GM18511 (cell line): ENCODE measurements at regions not wholly inside any gene's neighbourhood (a gene's known extent, or its start where the extent isn't known, plus 50 kb on each side); places are given as distances from the start of the nearest gene placed in this dataset.

Source experiments
- ATAC-seq: cut with Tn5 transposase; IDR thresholded peaks from one replicate; pipeline ENCODE4 v1.9.1; 2021; ENCODE audit warnings: mild to moderate bottlenecking, moderate library complexity; ENCODE audit not compliant: unreplicated experiment

GRCh38 chr13:108435393-108436149 lies 166.1 kb downstream of the TNFSF13B start:
- no peak for ATAC-seq

- no peak for ATAC-seq
These were observed 168.0 kb downstream of the TNFSF13B start for GRCh38 chr13:108437496-108437895.

GRCh38 chr13:108439556-108439955 lies 170.0 kb downstream of the TNFSF13B start:
- ATAC-seq, result no peak

- no peak for ATAC-seq
These were observed 174.9 kb downstream of the TNFSF13B start for GRCh38 chr13:108444448-108444847.

- no peak for ATAC-seq
These were observed 179.4 kb downstream of the TNFSF13B start for GRCh38 chr13:108448891-108449290.

GRCh38 chr13:108451121-108451520 lies 178.3 kb upstream of the MYO16 start:
- ATAC-seq, result no peak

GRCh38 chr13:108455320-108455719 lies 174.1 kb upstream of the MYO16 start:
- no peak for ATAC-seq

GRCh38 chr13:108460043-108460442 lies 169.4 kb upstream of the MYO16 start:
- ATAC-seq, result no peak

- no peak for ATAC-seq
These were observed 168.7 kb upstream of the MYO16 start for GRCh38 chr13:108460746-108461145.

- ATAC-seq, result no peak
These were observed 166.1 kb upstream of the MYO16 start for GRCh38 chr13:108463340-108463739.

GRCh38 chr13:108470921-108471320 lies 158.5 kb upstream of the MYO16 start:
- ATAC-seq, result no peak

GRCh38 chr13:108475181-108475580 lies 154.2 kb upstream of the MYO16 start:
- no peak for ATAC-seq

- no peak for ATAC-seq
These were observed 152.0 kb upstream of the MYO16 start for GRCh38 chr13:108477376-108477775.

GRCh38 chr13:108478179-108478578 lies 151.2 kb upstream of the MYO16 start:
- no peak for ATAC-seq

- no peak for ATAC-seq
These were observed 145.4 kb upstream of the MYO16 start for GRCh38 chr13:108483981-108484380.

GRCh38 chr13:108486096-108486495 lies 143.3 kb upstream of the MYO16 start:
- no peak for ATAC-seq

- no peak for ATAC-seq
These were observed 134.3 kb upstream of the MYO16 start for GRCh38 chr13:108494991-108495645.

- ATAC-seq, result no peak
These were observed 133.6 kb upstream of the MYO16 start for GRCh38 chr13:108495646-108496361.

GRCh38 chr13:108496362-108497210 lies 132.8 kb upstream of the MYO16 start:
- ATAC-seq, result no peak

- ATAC-seq, result no peak
These were observed 128.7 kb upstream of the MYO16 start for GRCh38 chr13:108500711-108501110.

GRCh38 chr13:108508263-108508662 lies 121.1 kb upstream of the MYO16 start:
- ATAC-seq, result no peak
